Activated CD4-positive, alpha-beta T cell treated with anti-CD3 and anti-CD28 coated beads, Interleukin-2, amount 50 U/mL, for 1 hour (primary cell): ENCODE measurements at regions not wholly inside any gene's neighbourhood (a gene's known extent, or its start where the extent isn't known, plus 50 kb on each side); places are given as distances from the start of the nearest gene placed in this dataset.
"Not testable (repeated sequence)": the region's sequence is repeated elsewhere in the genome, so short reads cannot be mapped to it uniquely, and the experiment has no call there.

ENCODE experiments used
- DNase-seq: peaks from one replicate; pipeline ENCODE4 v3.0.0-alpha.2; 2020

GRCh38 chr12:107826276-107826675 lies 51.8 kb downstream of the ASCL4 start:
- no peak for DNase-seq

GRCh38 chr12:107829271-107829670 lies 54.8 kb downstream of the ASCL4 start:
- no peak for DNase-seq

- no peak for DNase-seq
These were observed 57.9 kb downstream of the ASCL4 start for GRCh38 chr12:107832441-107832840.

GRCh38 chr12:107840186-107840585 lies 65.7 kb downstream of the ASCL4 start:
- DNase-seq: no peak

- DNase-seq: no peak
These were observed 69.1 kb downstream of the ASCL4 start for GRCh38 chr12:107843351-107844311.

- no peak for DNase-seq
These were observed 69.9 kb downstream of the ASCL4 start for GRCh38 chr12:107844312-107844921.

GRCh38 chr12:107845226-107845979 lies 70.9 kb downstream of the ASCL4 start:
- DNase-seq: no peak

- no peak for DNase-seq
These were observed 71.6 kb downstream of the ASCL4 start for GRCh38 chr12:107845980-107846659.

- no peak for DNase-seq
These were observed 72.9 kb downstream of the ASCL4 start for GRCh38 chr12:107847430-107847829.

- no peak for DNase-seq
These were observed 73.3 kb downstream of the ASCL4 start for GRCh38 chr12:107847830-107848229.

GRCh38 chr12:107853479-107853878 lies 79.0 kb downstream of the ASCL4 start:
- DNase-seq: no peak

- DNase-seq: no peak
These were observed 81.0 kb downstream of the ASCL4 start for GRCh38 chr12:107855471-107855870.

GRCh38 chr12:107856096-107856495 lies 81.6 kb downstream of the ASCL4 start:
- DNase-seq: no peak

GRCh38 chr12:107857191-107857590 lies 82.7 kb downstream of the ASCL4 start:
- no peak for DNase-seq

GRCh38 chr12:107859367-107859766 lies 84.9 kb downstream of the ASCL4 start:
- DNase-seq: no peak

GRCh38 chr12:107864235-107864634 lies 89.7 kb downstream of the ASCL4 start:
- no peak for DNase-seq

- not testable (repeated sequence) for DNase-seq
These were observed 90.2 kb downstream of the ASCL4 start for GRCh38 chr12:107864727-107865126.

GRCh38 chr12:107873223-107873622 lies 98.7 kb downstream of the ASCL4 start:
- no peak for DNase-seq

GRCh38 chr12:107875786-107876185 lies 101.3 kb downstream of the ASCL4 start:
- no peak for DNase-seq

GRCh38 chr12:107884769-107885694 lies 110.5 kb downstream of the ASCL4 start:
- peak; percentile 8 for DNase-seq

- no peak for DNase-seq
These were observed 114.3 kb downstream of the ASCL4 start for GRCh38 chr12:107888789-107889188.

- DNase-seq: no peak
These were observed 117.5 kb downstream of the ASCL4 start for GRCh38 chr12:107891967-107892366.
